ENCODE measurements at regions not wholly inside any gene's neighbourhood (a gene's known extent, or its start where the extent isn't known, plus 50 kb on each side); places are given as distances from the start of the nearest gene placed in this dataset.

- DNase-seq (ENCODE audit: extremely low read depth in 1 of 4, low spot score in 3 of 4) = no peak
- H2AFZ ChIP-seq (ENCODE audit: low read depth, low read length) = no peak overlapping the region
- H3K4me1 ChIP-seq (replicated peaks in 1 of 2; ENCODE audit: control insufficient read depth in 2 of 2, insufficient read depth in 2 of 2, low read length in 2 of 2) = no peaks in the 10 kb centered on the region; a peak in 1 of 5 replicates
- no peaks in the 10 kb centered on the region for H3K79me2 ChIP-seq (ENCODE audit: control insufficient read depth, insufficient read depth, low read length)
- in situ Hi-C loops (cut with MboI) (no loop called here), intact Hi-C loops (cut with micrococcal nuclease) (no loop called here)
- no peaks in the 10 kb centered on the region for H4K20me1 ChIP-seq (replicated peaks; ENCODE audit: control insufficient read depth, insufficient read depth, low read length)
- no peak overlapping the region for H3K27ac ChIP-seq (ENCODE audit: extremely low read depth, low read depth, low read length)
- no peak for FAIRE-seq
- H3K9ac ChIP-seq (ENCODE audit: insufficient read depth in 1 of 2, low read depth in 2 of 2, low read length in 2 of 2) = no peak overlapping the region
- H3K9me3 ChIP-seq (replicated peaks; ENCODE audit: control insufficient read depth, insufficient read depth, low read depth, low read length) = no peaks in the 10 kb centered on the region
- H3K4me2 ChIP-seq (ENCODE audit: insufficient read depth, low read length) = no peak overlapping the region
- TF ChIP-seq ZBTB49 (CRISPR knock-in tag; IDR thresholded peaks at IDR 0.05; ENCODE audit: borderline replicate concordance) (no peak), PRPF4 (IDR thresholded peaks at IDR 0.05; ENCODE audit: insufficient read depth, low read depth, low read length, poor library complexity, severe bottlenecking) (no peak), SAFB (IDR thresholded peaks at IDR 0.05; ENCODE audit: borderline replicate concordance, low read depth, low read length) (no peak), NR4A1 (CRISPR knock-in tag; IDR thresholded peaks at IDR 0.05) (no peak), NR4A1 (tag; IDR thresholded peaks at IDR 0.05) (no peak), TARDBP (IDR thresholded peaks at IDR 0.05) (no peak), CSDE1 (IDR thresholded peaks at IDR 0.05) (no peak), HNRNPLL (IDR thresholded peaks at IDR 0.05; ENCODE audit: low read depth, low read length, poor library complexity, severe bottlenecking) (no peak)
- H3K9me1 ChIP-seq (ENCODE audit: control insufficient read depth, insufficient read depth, low read length) = no peaks in the 10 kb centered on the region
- ChIA-PET POLR2A (no interaction called here), CTCF (ENCODE audit: low intra/inter-chr PET ratio) (no interaction called here)
- ATAC-seq = no peak
- WGBS (ENCODE audit: insufficient coverage, low coverage, missing lambda C conversion rate) = 2% methylated on average over 3 of the region's 3 CpGs
- no TSS peak for BruUV-seq (replicated peaks)
- no peaks in the 10 kb centered on the region for H3K36me3 ChIP-seq (ENCODE audit: control insufficient read depth, insufficient read depth, low read length)
- no peak overlapping the region for H3K4me3 ChIP-seq
- peaks cover 5 to 10% of the 10 kb centered on the region in 2 experiments; a peak in 3 of 5 replicates for H3K27me3 ChIP-seq (ENCODE audit: control insufficient read depth in 2 of 2, insufficient read depth in 2 of 2, low read length in 2 of 2)
Observed at GRCh38 chr12:75852143-75852542, 179.4 kb downstream of the PHLDA1 start.
